ENCODE measurements at regions not wholly inside any gene's neighbourhood (a gene's known extent, or its start where the extent isn't known, plus 50 kb on each side); places are given as distances from the start of the nearest gene placed in this dataset.
"Not testable (repeated sequence)": the region's sequence is repeated elsewhere in the genome, so short reads cannot be mapped to it uniquely, and the experiment has no call there.

DNA sequence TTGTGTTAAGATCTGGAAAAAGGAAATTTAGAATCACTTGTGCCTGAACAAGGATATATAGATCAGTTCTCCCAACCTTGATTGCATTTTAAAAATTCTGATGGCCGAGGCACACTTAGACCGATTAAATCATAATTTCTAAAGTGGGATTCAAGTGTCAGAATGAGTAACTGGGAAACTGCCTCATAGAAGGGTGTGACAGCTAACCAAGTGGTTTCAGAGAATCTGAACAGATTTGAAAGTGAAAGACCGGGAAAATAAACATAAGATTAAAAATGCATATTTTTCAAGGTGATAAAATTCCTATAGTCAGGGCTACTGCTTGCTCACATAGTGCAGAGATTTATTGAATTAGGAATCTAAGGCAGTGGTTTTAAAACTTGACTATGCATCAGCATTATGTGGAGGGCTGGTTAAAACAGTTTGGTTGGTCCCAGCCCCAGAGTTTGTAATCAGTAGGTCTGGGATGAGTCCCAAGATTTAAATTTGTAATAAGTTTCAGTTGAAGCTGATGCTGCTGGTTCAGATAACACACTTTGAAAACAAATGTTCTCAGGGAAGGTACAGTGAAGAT lies 314.3 kb downstream of the NSUN3 start:
- not testable (repeated sequence) for TF ChIP-seq EZH2 (IDR thresholded peaks at IDR 0.05; ENCODE audit: borderline replicate concordance, low read depth, low read length, severe bottlenecking)
- TF ChIP-seq, protein P1, sequence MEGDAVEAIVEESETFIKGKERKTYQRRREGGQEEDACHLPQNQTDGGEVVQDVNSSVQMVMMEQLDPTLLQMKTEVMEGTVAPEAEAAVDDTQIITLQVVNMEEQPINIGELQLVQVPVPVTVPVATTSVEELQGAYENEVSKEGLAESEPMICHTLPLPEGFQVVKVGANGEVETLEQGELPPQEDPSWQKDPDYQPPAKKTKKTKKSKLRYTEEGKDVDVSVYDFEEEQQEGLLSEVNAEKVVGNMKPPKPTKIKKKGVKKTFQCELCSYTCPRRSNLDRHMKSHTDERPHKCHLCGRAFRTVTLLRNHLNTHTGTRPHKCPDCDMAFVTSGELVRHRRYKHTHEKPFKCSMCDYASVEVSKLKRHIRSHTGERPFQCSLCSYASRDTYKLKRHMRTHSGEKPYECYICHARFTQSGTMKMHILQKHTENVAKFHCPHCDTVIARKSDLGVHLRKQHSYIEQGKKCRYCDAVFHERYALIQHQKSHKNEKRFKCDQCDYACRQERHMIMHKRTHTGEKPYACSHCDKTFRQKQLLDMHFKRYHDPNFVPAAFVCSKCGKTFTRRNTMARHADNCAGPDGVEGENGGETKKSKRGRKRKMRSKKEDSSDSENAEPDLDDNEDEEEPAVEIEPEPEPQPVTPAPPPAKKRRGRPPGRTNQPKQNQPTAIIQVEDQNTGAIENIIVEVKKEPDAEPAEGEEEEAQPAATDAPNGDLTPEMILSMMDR (IDR thresholded peaks at IDR 0.05; ENCODE audit: borderline replicate concordance, extremely low read depth, low read length, poor library complexity, severe bottlenecking): not testable (repeated sequence)

All from DND-41 (cell line).